ENCODE measurements at regions not wholly inside any gene's neighbourhood (a gene's known extent, or its start where the extent isn't known, plus 50 kb on each side); places are given as distances from the start of the nearest gene placed in this dataset.

- no peak for DNase-seq (ENCODE audit: extremely low read depth, low read depth)
Measured at GRCh38 chr1:116819081-116819480, 64.9 kb downstream of the CD2 start.

GRCh38 chr1:116820369-116820768, 66.1 kb downstream of the CD2 start:
- peak; percentile 64 for DNase-seq (ENCODE audit: extremely low read depth, low read depth)

- DNase-seq (ENCODE audit: extremely low read depth, low read depth), result no peak
Measured at GRCh38 chr1:116821763-116822162, 67.5 kb downstream of the CD2 start.

GRCh38 chr1:116824631-116825206, 70.5 kb downstream of the CD2 start:
- DNase-seq (ENCODE audit: extremely low read depth, low read depth), result no peak

- no peak for DNase-seq (ENCODE audit: extremely low read depth, low read depth)
Measured at GRCh38 chr1:116825207-116825719, 71.0 kb downstream of the CD2 start.

GRCh38 chr1:116825720-116826438, 71.6 kb downstream of the CD2 start:
- DNase-seq (ENCODE audit: extremely low read depth, low read depth), result no peak

- no peak for DNase-seq (ENCODE audit: extremely low read depth, low read depth)
Measured at GRCh38 chr1:116826818-116827606, 72.8 kb downstream of the CD2 start.

- DNase-seq (ENCODE audit: extremely low read depth, low read depth), result no peak
Measured at GRCh38 chr1:116827607-116828105, 73.4 kb downstream of the CD2 start.

GRCh38 chr1:116832308-116832931, 77.3 kb upstream of the PTGFRN start:
- DNase-seq (ENCODE audit: extremely low read depth, low read depth), result no peak

GRCh38 chr1:116832932-116833578, 76.7 kb upstream of the PTGFRN start:
- DNase-seq (ENCODE audit: extremely low read depth, low read depth), result no peak

GRCh38 chr1:116833718-116834117, 76.0 kb upstream of the PTGFRN start:
- no peak for DNase-seq (ENCODE audit: extremely low read depth, low read depth)

GRCh38 chr1:116834595-116834994, 75.1 kb upstream of the PTGFRN start:
- no peak for DNase-seq (ENCODE audit: extremely low read depth, low read depth)

- no peak for DNase-seq (ENCODE audit: extremely low read depth, low read depth)
Measured at GRCh38 chr1:116835161-116835560, 74.6 kb upstream of the PTGFRN start.

GRCh38 chr1:116836099-116836498, 73.6 kb upstream of the PTGFRN start:
- no peak for DNase-seq (ENCODE audit: extremely low read depth, low read depth)

GRCh38 chr1:116841569-116842344, 68.0 kb upstream of the PTGFRN start:
- no peak for DNase-seq (ENCODE audit: extremely low read depth, low read depth)

GRCh38 chr1:116842654-116843053, 67.1 kb upstream of the PTGFRN start:
- no peak for DNase-seq (ENCODE audit: extremely low read depth, low read depth)

GRCh38 chr1:116844775-116845174, 64.9 kb upstream of the PTGFRN start:
- DNase-seq (ENCODE audit: extremely low read depth, low read depth), result no peak

GRCh38 chr1:116847190-116847589, 62.5 kb upstream of the PTGFRN start:
- DNase-seq (ENCODE audit: extremely low read depth, low read depth), result no peak

- DNase-seq (ENCODE audit: extremely low read depth, low read depth), result no peak
Measured at GRCh38 chr1:116847688-116848531, 61.8 kb upstream of the PTGFRN start.

Data from NCI-H460 (cell line).